HG03442 (cell line): ENCODE measurements at regions not wholly inside any gene's neighbourhood (a gene's known extent, or its start where the extent isn't known, plus 50 kb on each side); places are given as distances from the start of the nearest gene placed in this dataset.

Source experiments
- ATAC-seq: cut with Tn5 transposase; IDR thresholded peaks from one replicate; pipeline ENCODE4 v1.9.1; 2021; ENCODE audit warnings: mild to moderate bottlenecking, moderate library complexity; ENCODE audit not compliant: unreplicated experiment

GRCh38 chr3:81439108-81439507 lies 322.3 kb downstream of the GBE1 start:
- no peak for ATAC-seq

DNA sequence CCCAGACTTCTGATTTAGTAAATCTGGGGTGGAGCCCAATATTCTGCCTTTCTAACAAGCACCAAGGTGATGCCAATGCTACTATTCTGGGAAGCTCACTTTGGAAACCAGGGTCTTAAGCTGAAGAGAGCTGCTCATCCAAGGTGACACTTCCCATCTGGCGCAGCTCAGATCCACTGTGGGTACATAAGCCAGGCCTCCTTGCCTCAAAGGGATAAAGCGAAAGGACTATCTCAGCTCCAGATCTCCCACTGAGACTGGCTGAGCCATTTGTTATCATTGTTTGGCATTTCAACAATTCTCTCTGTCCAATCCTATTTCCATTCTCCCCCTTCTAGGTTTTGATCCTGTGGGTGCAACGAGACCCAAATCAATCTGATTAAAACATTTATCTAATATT lies 323.8 kb downstream of the GBE1 start:
- no peak for ATAC-seq

DNA sequence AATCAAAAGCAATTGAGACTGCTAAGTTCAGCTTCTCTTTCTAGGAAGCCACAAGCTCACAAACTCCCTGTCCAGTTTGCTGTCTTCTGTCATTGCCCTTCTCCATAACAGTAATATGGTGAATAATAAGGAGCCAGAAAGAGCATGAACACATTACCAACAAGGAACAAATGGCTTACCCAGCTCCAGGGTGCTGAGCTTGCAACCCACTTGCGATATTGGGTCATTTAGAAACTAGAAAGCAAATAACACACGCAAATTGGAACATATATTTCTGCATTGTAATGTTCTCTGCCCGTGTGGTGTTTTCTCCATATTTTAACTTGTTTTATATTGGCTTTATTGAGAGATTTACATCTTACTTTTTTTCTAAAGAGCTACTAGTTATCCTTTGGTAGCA lies 325.3 kb downstream of the GBE1 start:
- ATAC-seq, result no peak

DNA sequence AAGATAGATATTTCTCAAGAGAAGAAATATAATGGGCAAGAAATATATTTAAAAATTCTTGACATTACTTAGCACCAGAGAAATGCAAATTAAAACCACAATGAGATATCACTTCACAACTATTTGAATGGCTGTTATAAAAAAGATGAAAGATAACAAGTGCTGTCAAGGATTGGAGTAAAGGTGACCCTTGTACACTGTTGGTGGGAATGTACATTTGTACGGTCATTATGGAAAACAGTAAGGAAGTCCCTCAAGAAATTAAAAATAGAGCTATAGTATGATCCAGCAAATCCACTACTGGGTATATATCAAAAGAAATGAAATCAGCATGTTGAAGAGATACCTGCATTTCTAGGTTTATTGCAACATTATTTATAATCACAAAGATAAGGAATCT lies 326.4 kb downstream of the GBE1 start:
- ATAC-seq, result no peak

DNA sequence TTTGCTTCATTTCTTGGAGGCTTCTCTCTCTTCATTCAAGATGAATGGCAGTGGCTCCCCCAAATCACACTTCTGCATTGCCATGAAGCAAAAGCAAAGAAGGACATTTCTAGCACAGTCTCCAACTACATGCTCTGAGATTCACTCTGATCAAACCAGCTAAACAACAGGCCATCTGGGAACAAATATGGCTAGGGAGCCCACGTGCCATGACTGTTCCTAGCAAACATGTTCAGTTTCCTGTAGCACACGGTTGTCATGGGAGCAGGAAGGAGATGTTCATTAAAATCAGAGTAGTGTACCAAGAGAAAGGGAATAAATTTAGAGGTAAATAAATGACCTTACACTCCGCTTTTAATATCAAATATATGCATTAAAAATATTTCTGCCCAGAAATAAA lies 327.3 kb downstream of the GBE1 start:
- ATAC-seq, result no peak

DNA sequence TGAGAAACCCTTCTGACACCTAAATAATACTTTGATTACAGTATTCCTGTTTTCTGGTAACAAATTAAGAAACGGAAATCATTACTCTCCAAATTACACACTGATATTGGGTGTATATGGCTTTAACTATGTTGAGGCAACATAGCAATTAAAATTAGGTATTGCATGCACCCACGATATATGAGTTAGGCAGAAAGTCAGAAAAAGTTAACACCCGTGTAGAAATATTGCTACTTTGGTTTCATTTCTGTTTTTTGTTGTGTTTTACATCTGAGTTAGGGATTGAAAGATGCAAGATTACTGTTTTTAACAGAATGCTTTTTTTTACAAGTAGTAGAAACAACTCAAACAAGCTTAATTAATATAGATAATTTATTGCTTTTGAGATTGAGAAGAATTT lies 327.8 kb downstream of the GBE1 start:
- no peak for ATAC-seq

GRCh38 chr3:81432456-81432855 lies 329.0 kb downstream of the GBE1 start:
- no peak for ATAC-seq

GRCh38 chr3:81426826-81427577 lies 334.4 kb downstream of the GBE1 start:
- no peak for ATAC-seq

DNA sequence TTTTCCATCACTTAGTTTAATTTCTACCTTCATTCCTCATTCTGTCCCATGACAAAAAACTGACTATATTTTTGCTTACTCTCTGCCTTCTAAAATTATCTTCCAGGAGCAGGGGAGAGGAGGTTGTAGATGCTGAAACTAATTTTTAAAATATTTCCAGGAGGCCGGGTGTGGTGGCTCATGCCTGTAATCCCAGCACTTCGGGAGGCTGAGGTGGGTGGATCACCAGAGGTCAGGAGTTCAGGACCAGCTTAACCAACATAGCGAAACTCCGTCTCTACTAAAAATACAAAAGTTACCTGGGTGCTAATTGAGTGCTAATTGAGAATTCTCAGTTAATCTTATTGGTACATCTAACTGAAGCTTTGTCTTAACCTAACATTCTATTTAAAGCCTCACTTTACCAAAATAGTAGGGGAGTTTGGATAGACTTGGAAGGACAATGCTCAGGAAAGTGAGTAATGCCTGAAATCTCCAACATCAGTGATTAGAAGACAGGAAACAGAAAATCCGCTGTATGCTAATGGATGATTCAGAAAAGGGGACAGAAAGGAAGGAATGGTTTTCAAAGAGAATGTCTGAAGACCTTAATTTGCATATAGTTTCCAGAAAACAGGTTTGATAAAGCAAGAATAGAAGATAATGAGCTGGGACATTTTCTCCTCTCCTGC lies 336.1 kb downstream of the GBE1 start:
- ATAC-seq, result no peak

GRCh38 chr3:81419228-81419627 lies 342.2 kb downstream of the GBE1 start:
- ATAC-seq, result no peak

- ATAC-seq, result no peak
Measured at GRCh38 chr3:81416812-81417211, 344.6 kb downstream of the GBE1 start.

GRCh38 chr3:81406318-81406717 lies 355.1 kb downstream of the GBE1 start:
- ATAC-seq, result no peak

- ATAC-seq, result no peak
Measured at GRCh38 chr3:81395739-81396513, 365.5 kb downstream of the GBE1 start.

DNA sequence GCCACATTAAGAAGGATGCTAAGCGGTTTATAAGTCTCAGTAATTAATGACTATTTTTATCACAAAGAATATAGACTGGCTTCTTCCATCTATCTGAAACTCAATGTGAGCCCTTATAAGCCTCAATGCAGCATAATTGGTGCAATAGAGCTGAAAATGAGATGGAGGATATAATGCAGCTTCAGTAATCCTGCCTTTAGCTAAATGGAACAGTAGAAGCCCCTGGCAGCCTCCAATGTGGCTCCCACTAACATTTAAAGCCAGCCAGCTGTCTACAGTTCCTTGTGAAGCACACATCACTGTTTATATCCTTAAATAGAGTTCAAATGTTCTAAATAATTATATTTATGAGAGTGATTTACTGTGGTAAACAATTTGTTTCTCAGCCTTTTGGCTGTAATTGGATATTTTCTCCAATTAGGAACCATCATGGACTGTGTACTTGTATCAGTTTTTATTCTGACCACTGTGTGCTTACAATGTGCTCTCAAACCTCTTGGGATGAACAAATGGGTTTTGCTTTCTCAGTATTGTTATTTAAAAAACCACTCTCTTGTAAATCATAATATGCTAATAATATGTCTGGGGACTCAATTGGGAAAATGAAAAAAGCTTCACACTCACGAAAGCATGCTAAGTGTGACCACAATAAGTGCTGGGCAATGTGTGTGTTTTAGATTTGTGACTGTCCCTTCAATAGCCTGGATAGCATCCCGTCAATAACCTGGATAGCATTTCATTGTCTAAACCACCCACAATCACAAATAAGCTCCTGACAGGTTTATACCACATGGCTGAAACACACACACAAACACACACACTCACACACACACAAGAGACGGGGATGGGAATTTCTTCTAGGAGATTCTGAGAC lies 366.6 kb downstream of the GBE1 start:
- ATAC-seq, result no peak

- ATAC-seq, result no peak
Measured at GRCh38 chr3:81393251-81393650, 368.2 kb downstream of the GBE1 start.

- ATAC-seq, result no peak
Measured at GRCh38 chr3:81390796-81391195, 370.6 kb downstream of the GBE1 start.

DNA sequence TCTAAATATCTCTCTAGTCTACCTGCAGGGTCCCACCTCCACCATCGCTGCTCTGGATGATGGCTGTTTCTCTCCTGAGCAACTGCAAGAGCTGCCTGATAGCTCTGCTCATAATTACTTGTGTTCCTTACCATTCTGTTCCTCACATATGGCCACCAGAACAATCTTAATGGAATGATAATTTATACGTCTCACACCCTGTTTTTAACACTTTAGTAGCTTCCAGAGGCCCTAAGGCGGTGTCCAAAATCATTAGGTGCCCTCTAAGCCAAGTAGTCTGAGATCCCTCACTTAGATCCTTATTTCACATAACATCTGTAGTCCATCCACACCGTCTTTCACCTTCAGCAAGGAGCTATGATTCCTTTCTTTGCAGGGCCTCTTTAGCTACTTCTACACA lies 373.3 kb downstream of the GBE1 start:
- no peak for ATAC-seq

DNA sequence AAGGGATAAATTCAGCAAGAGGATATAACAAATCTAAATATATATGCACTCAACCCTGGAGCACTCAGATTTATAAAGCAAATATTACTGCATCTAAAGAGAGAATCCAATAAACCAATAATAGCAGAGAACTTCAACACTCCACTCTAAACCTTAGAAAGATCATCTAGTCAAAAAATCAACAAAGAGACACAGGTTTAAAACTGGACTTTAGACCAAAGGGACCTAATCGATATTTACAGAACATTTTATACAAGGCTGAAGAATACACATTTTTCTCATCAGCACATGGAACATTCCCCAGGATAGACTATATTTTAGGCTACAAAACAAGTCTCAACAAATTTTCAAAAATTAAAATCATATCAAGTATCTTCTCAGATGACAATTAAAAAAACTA lies 379.0 kb downstream of the GBE1 start:
- ATAC-seq, result no peak

GRCh38 chr3:81380234-81380633 lies 381.2 kb downstream of the GBE1 start:
- no peak for ATAC-seq

- no peak for ATAC-seq
Measured at GRCh38 chr3:81378552-81379293, 382.7 kb downstream of the GBE1 start.
